ENCODE measurements at regions not wholly inside any gene's neighbourhood (a gene's known extent, or its start where the extent isn't known, plus 50 kb on each side); places are given as distances from the start of the nearest gene placed in this dataset.
"Not testable (repeated sequence)": the region's sequence is repeated elsewhere in the genome, so short reads cannot be mapped to it uniquely, and the experiment has no call there.

GRCh38 chr2:131990751-131991150, 171.0 kb downstream of the ANKRD30BL start:
- H3K4me1 ChIP-seq (ENCODE audit: control insufficient read depth in 1 of 2, extremely low read depth in 1 of 2, insufficient read depth in 2 of 2, low read length in 2 of 2); H3K36me3 ChIP-seq (ENCODE audit: control insufficient read depth in 2 of 2, extremely low read depth in 1 of 2, insufficient read depth in 1 of 2, low read length in 1 of 2); ATAC-seq (replicated peaks in 1 of 4); H3K36me3 Mint-ChIP-seq; H3K27ac ChIP-seq (ENCODE audit: low read length); H3K4me3 Mint-ChIP-seq; H3K4me3 ChIP-seq (ENCODE audit: control insufficient read depth in 1 of 2, extremely low read depth in 1 of 2, low read length in 1 of 2); H3K27me3 ChIP-seq (replicated peaks in 1 of 2; ENCODE audit: control insufficient read depth in 2 of 2, extremely low read depth in 1 of 2, insufficient read depth in 2 of 2, low read length in 1 of 2); DNase-seq; H3K9me3 ChIP-seq; H3K9me3 Mint-ChIP-seq; POLR2A ChIA-PET; H3K4me1 Mint-ChIP-seq; CTCF ChIA-PET; H3K27ac Mint-ChIP-seq; H3K27me3 Mint-ChIP-seq: not testable (repeated sequence)
- no CpG with 5 or more reads among the region's 1 CpG for WGBS (ENCODE audit: insufficient coverage)

- DNase-seq; H3K4me1 Mint-ChIP-seq; H3K27me3 ChIP-seq (replicated peaks in 1 of 2; ENCODE audit: control insufficient read depth in 2 of 2, extremely low read depth in 1 of 2, insufficient read depth in 2 of 2, low read length in 1 of 2); H3K9me3 Mint-ChIP-seq; H3K27ac ChIP-seq (ENCODE audit: low read length); H3K27me3 Mint-ChIP-seq; H3K4me1 ChIP-seq (ENCODE audit: control insufficient read depth in 1 of 2, extremely low read depth in 1 of 2, insufficient read depth in 2 of 2, low read length in 2 of 2); H3K36me3 ChIP-seq (ENCODE audit: control insufficient read depth in 2 of 2, extremely low read depth in 1 of 2, insufficient read depth in 1 of 2, low read length in 1 of 2); ATAC-seq (replicated peaks in 1 of 4); POLR2A ChIA-PET; H3K9me3 ChIP-seq; H3K4me3 ChIP-seq (ENCODE audit: control insufficient read depth in 1 of 2, extremely low read depth in 1 of 2, low read length in 1 of 2); H3K4me3 Mint-ChIP-seq; H3K36me3 Mint-ChIP-seq; CTCF ChIA-PET; H3K27ac Mint-ChIP-seq: not testable (repeated sequence)
- 85% methylated on average over 6 of the region's 10 CpGs for WGBS (ENCODE audit: insufficient coverage)
These were observed 195.1 kb downstream of the ANKRD30BL start for GRCh38 chr2:131966671-131967070.

GRCh38 chr2:131966256-131966655, 195.5 kb downstream of the ANKRD30BL start:
- CTCF ChIA-PET, result no interaction called here
- no peak for DNase-seq
- 91% methylated on average over 23 of the region's 32 CpGs for WGBS (ENCODE audit: insufficient coverage)
- Mint-ChIP-seq H3K4me3 (no peak overlapping the region), H3K36me3 (no peaks in the 10 kb centered on the region), H3K4me1 (no peaks in the 10 kb centered on the region), H3K9me3 (peaks cover 0 to 8% (median 0%) of the 10 kb centered on the region in 3 donors), H3K27me3 (no peaks in the 10 kb centered on the region), H3K27ac (no peak overlapping the region)
- POLR2A ChIA-PET, result no interaction called here
- H3K9me3 ChIP-seq, result no peaks in the 10 kb centered on the region
- ATAC-seq (replicated peaks in 1 of 4), result no peak
- no peaks in the 10 kb centered on the region for H3K4me1 ChIP-seq (ENCODE audit: control insufficient read depth in 1 of 2, extremely low read depth in 1 of 2, insufficient read depth in 2 of 2, low read length in 2 of 2)
- no peaks in the 10 kb centered on the region for H3K36me3 ChIP-seq (ENCODE audit: control insufficient read depth in 2 of 2, extremely low read depth in 1 of 2, insufficient read depth in 1 of 2, low read length in 1 of 2)
- H3K27ac ChIP-seq (ENCODE audit: low read length), result no peak overlapping the region
- no peaks in the 10 kb centered on the region for H3K27me3 ChIP-seq (replicated peaks in 1 of 2; ENCODE audit: control insufficient read depth in 2 of 2, extremely low read depth in 1 of 2, insufficient read depth in 2 of 2, low read length in 1 of 2)
- no peak overlapping the region for H3K4me3 ChIP-seq (ENCODE audit: control insufficient read depth in 1 of 2, extremely low read depth in 1 of 2, low read length in 1 of 2)

- H3K4me3 ChIP-seq (ENCODE audit: control insufficient read depth in 1 of 2, extremely low read depth in 1 of 2, low read length in 1 of 2); H3K4me1 ChIP-seq (ENCODE audit: control insufficient read depth in 1 of 2, extremely low read depth in 1 of 2, insufficient read depth in 2 of 2, low read length in 2 of 2); DNase-seq; H3K36me3 Mint-ChIP-seq; ATAC-seq (replicated peaks in 1 of 4); H3K27me3 Mint-ChIP-seq; H3K27ac Mint-ChIP-seq; H3K4me1 Mint-ChIP-seq; H3K27ac ChIP-seq (ENCODE audit: low read length); H3K36me3 ChIP-seq (ENCODE audit: control insufficient read depth in 2 of 2, extremely low read depth in 1 of 2, insufficient read depth in 1 of 2, low read length in 1 of 2); CTCF ChIA-PET; H3K9me3 ChIP-seq; H3K4me3 Mint-ChIP-seq; H3K27me3 ChIP-seq (replicated peaks in 1 of 2; ENCODE audit: control insufficient read depth in 2 of 2, extremely low read depth in 1 of 2, insufficient read depth in 2 of 2, low read length in 1 of 2); POLR2A ChIA-PET: not testable (repeated sequence)
- WGBS (ENCODE audit: insufficient coverage), result no CpG with 5 or more reads among the region's 2 CpGs
- H3K9me3 Mint-ChIP-seq, result peaks cover 0 to 11% (median 0%) of the 10 kb centered on the region in 3 donors
These were observed 203.6 kb downstream of the ANKRD30BL start for GRCh38 chr2:131958019-131958609.

GRCh38 chr2:131948641-131949040, 213.1 kb downstream of the ANKRD30BL start:
- H3K27me3 ChIP-seq (replicated peaks in 1 of 2; ENCODE audit: control insufficient read depth in 2 of 2, extremely low read depth in 1 of 2, insufficient read depth in 2 of 2, low read length in 1 of 2); H3K27ac Mint-ChIP-seq; H3K27me3 Mint-ChIP-seq: not testable (repeated sequence)

DNA sequence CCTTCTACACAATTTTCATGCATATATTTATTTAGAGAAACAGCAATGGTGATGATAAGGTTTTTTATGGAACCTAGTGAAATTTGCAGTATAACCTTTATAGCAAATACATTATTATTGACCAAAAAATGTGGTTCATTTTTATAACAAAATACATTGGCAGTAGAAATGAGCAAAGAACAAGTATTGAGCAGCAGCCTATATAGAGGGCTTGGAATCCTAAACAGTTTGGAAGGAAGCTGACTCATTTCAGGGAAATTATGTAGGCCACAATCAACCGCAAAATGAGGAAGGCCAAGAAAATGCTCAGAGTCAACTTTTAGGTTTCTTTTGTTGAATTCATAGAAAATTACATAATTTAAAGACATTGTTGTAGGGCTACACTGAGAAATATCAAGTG, 238.5 kb downstream of the ANKRD30BL start:
- H3K36me3 Mint-ChIP-seq; ATAC-seq (replicated peaks in 1 of 4); H3K4me3 ChIP-seq (ENCODE audit: control insufficient read depth in 1 of 2, extremely low read depth in 1 of 2, low read length in 1 of 2); POLR2A ChIA-PET; H3K27ac ChIP-seq (ENCODE audit: low read length); H3K9me3 ChIP-seq; H3K36me3 ChIP-seq (ENCODE audit: control insufficient read depth in 2 of 2, extremely low read depth in 1 of 2, insufficient read depth in 1 of 2, low read length in 1 of 2); H3K27me3 ChIP-seq (replicated peaks in 1 of 2; ENCODE audit: control insufficient read depth in 2 of 2, extremely low read depth in 1 of 2, insufficient read depth in 2 of 2, low read length in 1 of 2); H3K9me3 Mint-ChIP-seq; CTCF ChIA-PET; H3K27ac Mint-ChIP-seq; H3K4me1 Mint-ChIP-seq; H3K27me3 Mint-ChIP-seq; H3K4me1 ChIP-seq (ENCODE audit: control insufficient read depth in 1 of 2, extremely low read depth in 1 of 2, insufficient read depth in 2 of 2, low read length in 2 of 2); H3K4me3 Mint-ChIP-seq; DNase-seq: not testable (repeated sequence)
- no CpG with 5 or more reads among the region's 1 CpG for WGBS (ENCODE audit: insufficient coverage)

More at GRCh38 chr2:131948641-131949040, 213.1 kb downstream of the ANKRD30BL start:
- ATAC-seq (replicated peaks in 1 of 4); H3K27ac ChIP-seq (ENCODE audit: low read length); H3K4me3 Mint-ChIP-seq; H3K4me1 ChIP-seq (ENCODE audit: control insufficient read depth in 1 of 2, extremely low read depth in 1 of 2, insufficient read depth in 2 of 2, low read length in 2 of 2); H3K9me3 ChIP-seq; H3K4me1 Mint-ChIP-seq; CTCF ChIA-PET; DNase-seq; H3K36me3 ChIP-seq (ENCODE audit: control insufficient read depth in 2 of 2, extremely low read depth in 1 of 2, insufficient read depth in 1 of 2, low read length in 1 of 2); H3K4me3 ChIP-seq (ENCODE audit: control insufficient read depth in 1 of 2, extremely low read depth in 1 of 2, low read length in 1 of 2); H3K9me3 Mint-ChIP-seq; H3K36me3 Mint-ChIP-seq; POLR2A ChIA-PET: not testable (repeated sequence)

DNA sequence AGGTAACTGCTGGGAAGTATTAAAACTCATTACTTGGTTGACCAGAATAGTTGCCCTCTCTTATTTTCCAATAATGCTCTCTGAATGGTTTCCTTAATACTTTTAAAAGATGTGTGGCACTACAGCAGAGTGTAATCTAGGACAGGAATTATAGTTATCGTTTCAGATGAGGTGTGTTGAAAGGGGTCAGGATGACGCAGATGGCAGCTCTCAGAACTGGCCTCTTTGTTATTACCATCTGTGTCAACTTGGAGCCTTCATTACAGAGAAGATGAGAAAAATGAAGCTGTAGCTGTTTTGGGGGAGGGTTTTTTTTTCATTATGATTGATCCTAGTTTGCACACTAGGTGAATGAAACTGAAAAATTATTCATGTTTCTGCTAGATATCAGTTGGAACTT, 238.9 kb downstream of the ANKRD30BL start:
- H3K36me3 Mint-ChIP-seq; H3K4me1 ChIP-seq (ENCODE audit: control insufficient read depth in 1 of 2, extremely low read depth in 1 of 2, insufficient read depth in 2 of 2, low read length in 2 of 2); H3K27me3 Mint-ChIP-seq; H3K36me3 ChIP-seq (ENCODE audit: control insufficient read depth in 2 of 2, extremely low read depth in 1 of 2, insufficient read depth in 1 of 2, low read length in 1 of 2); CTCF ChIA-PET; POLR2A ChIA-PET; H3K27me3 ChIP-seq (replicated peaks in 1 of 2; ENCODE audit: control insufficient read depth in 2 of 2, extremely low read depth in 1 of 2, insufficient read depth in 2 of 2, low read length in 1 of 2); H3K27ac Mint-ChIP-seq; H3K27ac ChIP-seq (ENCODE audit: low read length); H3K4me3 Mint-ChIP-seq; H3K4me3 ChIP-seq (ENCODE audit: control insufficient read depth in 1 of 2, extremely low read depth in 1 of 2, low read length in 1 of 2); H3K9me3 ChIP-seq; H3K9me3 Mint-ChIP-seq; DNase-seq; H3K4me1 Mint-ChIP-seq; ATAC-seq (replicated peaks in 1 of 4): not testable (repeated sequence)
- 60% methylated on average over 1 of the region's 2 CpGs for WGBS (ENCODE audit: insufficient coverage)
